ENCODE measurements at regions not wholly inside any gene's neighbourhood (a gene's known extent, or its start where the extent isn't known, plus 50 kb on each side); places are given as distances from the start of the nearest gene placed in this dataset.
A peak's percentile ranks its signal among the peaks of the same experiment; 100 is the strongest.

DNA sequence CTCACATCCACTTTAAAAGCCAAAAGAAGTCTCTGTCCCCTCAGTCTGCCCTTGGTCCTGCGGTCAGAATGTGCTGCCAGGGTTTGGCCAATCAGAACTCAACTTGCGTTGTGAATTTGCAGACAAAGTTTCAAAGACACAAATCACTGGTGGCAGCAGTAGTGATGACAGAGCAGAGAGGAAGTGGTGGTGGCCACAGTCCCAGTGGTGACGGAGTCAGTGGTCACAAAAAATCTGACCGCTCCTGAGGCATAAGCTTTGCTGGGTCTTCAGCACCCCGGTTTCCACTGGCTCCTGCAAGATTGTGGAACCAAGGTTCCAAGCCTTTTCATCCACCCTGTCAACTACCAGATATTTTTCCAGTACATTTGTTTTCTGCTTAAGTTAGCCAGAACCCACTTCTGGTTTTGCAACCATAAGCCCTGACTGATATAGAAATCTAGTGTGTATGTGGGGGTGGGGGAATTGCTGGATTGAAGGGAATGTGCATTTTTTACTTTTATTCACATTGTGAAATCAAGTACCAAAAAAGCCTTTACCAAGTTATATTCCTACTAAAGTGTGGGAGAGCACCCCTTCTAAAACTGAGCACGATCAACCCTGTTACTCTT, 112.3 kb downstream of the TMPRSS5 start (continued):
- TF ChIP-seq SFPQ (IDR thresholded peaks at IDR 0.05; ENCODE audit: low read depth, low read length) (no peak), NR2C1 (IDR thresholded peaks at IDR 0.05) (no peak), NR2C1 (tag; IDR thresholded peaks at IDR 0.05) (no peak), ESRRA (IDR thresholded peaks at IDR 0.05; ENCODE audit: borderline replicate concordance, low read depth) (peak; percentile 83; the same call in 1 of the 2 replicates), GATAD2A (IDR thresholded peaks at IDR 0.05) (no peak), HDAC2 (IDR thresholded peaks at IDR 0.05) (0 out of 2 replicates have a peak, but pooled peaks have one; percentile 68), ATF7 (IDR thresholded peaks at IDR 0.05) (peak; percentile 62), CBFA2T3 (IDR thresholded peaks at IDR 0.05) (peak; percentile 36), PPARD (CRISPR knock-in tag; IDR thresholded peaks at IDR 0.05) (no peak), LARP7 (IDR thresholded peaks at IDR 0.05) (no peak), ZBTB12 (CRISPR knock-in tag; IDR thresholded peaks at IDR 0.05) (peak; percentile 79), ETV1 (tag; conservative IDR thresholded peaks at IDR 0.05; ENCODE audit: low read depth) (peak; percentile 98), ZNF318 (IDR thresholded peaks at IDR 0.05; ENCODE audit: borderline replicate concordance in 1 of 2, low read depth in 1 of 2) (0 out of 4 replicates have a peak, but pooled peaks of 1 of the 2 experiments have one; percentile 45), ELF1 (tag; IDR thresholded peaks at IDR 0.05) (peak; percentile 53), HDAC3 (IDR thresholded peaks at IDR 0.05; ENCODE audit: borderline replicate concordance, partially characterized antibody) (peak; percentile 13), ZNF589 (CRISPR knock-in tag; IDR thresholded peaks at IDR 0.05; ENCODE audit: low read depth) (0 out of 2 replicates have a peak, but pooled peaks have one; percentile 42)

Data from K562 (cell line).